Osteoblast (primary cell): ENCODE measurements at regions not wholly inside any gene's neighbourhood (a gene's known extent, or its start where the extent isn't known, plus 50 kb on each side); places are given as distances from the start of the nearest gene placed in this dataset.

Source experiments
- DNase-seq: peaks from one replicate; pipeline ENCODE4 v3.0.0; 2011; ENCODE audit warnings: low spot score, mixed read lengths; ENCODE audit not compliant: insufficient read length; ENCODE audit errors: missing footprints
- H2AFZ ChIP-seq: 2 replicates; pipeline ENCODE4 v1.6.0; 2011; ENCODE audit warnings: mild to moderate bottlenecking, low read length
- H3K27ac ChIP-seq: 2 replicates; pipeline ENCODE4 v1.5.1; 2011; ENCODE audit warnings: mild to moderate bottlenecking, low read depth, low read length, moderate library complexity
- H3K27me3 ChIP-seq: 2 replicates; pipeline ENCODE4 v1.6.0; 2012; ENCODE audit warnings: mild to moderate bottlenecking, control low read depth, inconsistent platforms, low read length, moderate library complexity; ENCODE audit not compliant: insufficient read depth
- H3K36me3 ChIP-seq: 2 replicates; pipeline ENCODE4 v1.5.1; 2011; ENCODE audit warnings: mild to moderate bottlenecking, low read length, control low read depth, moderate library complexity; ENCODE audit not compliant: insufficient read depth
- H3K4me1 ChIP-seq: 2 replicates; pipeline ENCODE4 v1.5.1; 2011; ENCODE audit warnings: mild to moderate bottlenecking, low read length, control low read depth, moderate library complexity; ENCODE audit not compliant: insufficient read depth
- H3K4me2 ChIP-seq: 2 replicates; pipeline ENCODE4 v1.6.0; 2011; ENCODE audit warnings: mild to moderate bottlenecking, low read length; ENCODE audit not compliant: insufficient read depth
- H3K4me3 ChIP-seq: fragments of 200-600 bp; sonication (generic); 3 replicates; pipeline ENCODE4 v1.5.1; 2012; ENCODE audit warnings: mild to moderate bottlenecking, low read length, inconsistent platforms; ENCODE audit not compliant: insufficient read depth
- H3K79me2 ChIP-seq: 2 replicates; pipeline ENCODE4 v1.6.0; 2012; ENCODE audit warnings: mild to moderate bottlenecking, low read length, control low read depth, inconsistent platforms; ENCODE audit not compliant: insufficient read depth
- H3K9me3 ChIP-seq: 2 replicates; pipeline ENCODE4 v1.5.1; 2011; ENCODE audit warnings: low read depth, low read length, control low read depth
- H4K20me1 ChIP-seq: 2 replicates; pipeline ENCODE4 v1.6.0; 2012; ENCODE audit warnings: mild to moderate bottlenecking, low read length, control low read depth; ENCODE audit not compliant: insufficient read depth
- TF ChIP-seq, protein P1 (sequence below): IDR thresholded peaks from 2 replicates; pipeline ENCODE4 v1.5.1; 2011; ENCODE audit warnings: mild to moderate bottlenecking, low read depth, low read length, moderate library complexity; ENCODE audit errors: extremely low read depth

- Histone ChIP-seq H3K4me2 (no peak overlapping the region), H2AFZ (no peak overlapping the region), H3K9me3 (no peaks in the 10 kb centered on the region), H3K4me3 (no peak overlapping the region), H3K4me1 (no peaks in the 10 kb centered on the region), H3K79me2 (no peaks in the 10 kb centered on the region), H3K36me3 (no peaks in the 10 kb centered on the region), H3K27me3 (no peaks in the 10 kb centered on the region), H3K27ac (no peak overlapping the region), H4K20me1 (no peaks in the 10 kb centered on the region)
- DNase-seq: peak; percentile 34
- TF ChIP-seq, protein P1, sequence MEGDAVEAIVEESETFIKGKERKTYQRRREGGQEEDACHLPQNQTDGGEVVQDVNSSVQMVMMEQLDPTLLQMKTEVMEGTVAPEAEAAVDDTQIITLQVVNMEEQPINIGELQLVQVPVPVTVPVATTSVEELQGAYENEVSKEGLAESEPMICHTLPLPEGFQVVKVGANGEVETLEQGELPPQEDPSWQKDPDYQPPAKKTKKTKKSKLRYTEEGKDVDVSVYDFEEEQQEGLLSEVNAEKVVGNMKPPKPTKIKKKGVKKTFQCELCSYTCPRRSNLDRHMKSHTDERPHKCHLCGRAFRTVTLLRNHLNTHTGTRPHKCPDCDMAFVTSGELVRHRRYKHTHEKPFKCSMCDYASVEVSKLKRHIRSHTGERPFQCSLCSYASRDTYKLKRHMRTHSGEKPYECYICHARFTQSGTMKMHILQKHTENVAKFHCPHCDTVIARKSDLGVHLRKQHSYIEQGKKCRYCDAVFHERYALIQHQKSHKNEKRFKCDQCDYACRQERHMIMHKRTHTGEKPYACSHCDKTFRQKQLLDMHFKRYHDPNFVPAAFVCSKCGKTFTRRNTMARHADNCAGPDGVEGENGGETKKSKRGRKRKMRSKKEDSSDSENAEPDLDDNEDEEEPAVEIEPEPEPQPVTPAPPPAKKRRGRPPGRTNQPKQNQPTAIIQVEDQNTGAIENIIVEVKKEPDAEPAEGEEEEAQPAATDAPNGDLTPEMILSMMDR: no peak
Measured at GRCh38 chr1:13968361-13968760, 268.4 kb downstream of the PRDM2 start.

DNA sequence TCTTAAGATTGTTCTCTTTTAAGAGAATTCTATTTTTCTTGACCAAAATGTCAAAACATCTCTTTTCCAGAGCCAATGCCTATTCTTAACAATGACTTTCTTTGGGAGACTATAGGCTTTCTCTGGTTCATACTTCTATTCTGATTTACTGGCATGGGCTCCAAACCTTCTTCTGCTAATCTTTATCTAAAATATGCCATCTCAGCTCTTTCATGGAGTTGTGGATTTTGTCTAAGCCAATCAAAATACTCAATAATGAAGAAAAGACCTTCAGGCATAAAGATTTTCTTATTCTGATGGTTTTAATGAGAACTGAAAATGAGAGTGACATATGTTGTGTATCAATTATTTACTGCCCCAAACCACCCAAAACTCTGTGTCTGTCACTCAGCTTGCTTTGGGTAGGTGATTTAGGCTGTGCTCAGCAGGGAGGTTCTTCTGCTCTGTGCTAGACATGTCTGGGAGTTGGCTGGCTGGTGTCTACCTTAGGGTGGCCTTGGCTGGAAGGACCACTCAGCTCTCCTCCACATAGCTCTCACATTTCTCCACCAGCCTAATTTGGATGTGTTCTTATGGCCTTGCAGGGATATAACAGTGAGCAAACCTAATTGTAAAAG lies 270.8 kb downstream of the PRDM2 start:
- Histone ChIP-seq H3K4me1 (no peaks in the 10 kb centered on the region), H3K4me2 (no peak overlapping the region), H2AFZ (no peak overlapping the region), H3K27ac (no peak overlapping the region), H3K4me3 (no peak overlapping the region), H3K27me3 (no peaks in the 10 kb centered on the region), H3K79me2 (no peaks in the 10 kb centered on the region), H4K20me1 (no peaks in the 10 kb centered on the region), H3K36me3 (no peaks in the 10 kb centered on the region), H3K9me3 (no peaks in the 10 kb centered on the region)
- TF ChIP-seq, protein P1: no peak
- DNase-seq: no peak

GRCh38 chr1:13976485-13976884 lies 276.5 kb downstream of the PRDM2 start:
- TF ChIP-seq, protein P1: no peak
- no peaks in the 10 kb centered on the region for H3K9me3 ChIP-seq
- H3K27me3 ChIP-seq: no peaks in the 10 kb centered on the region
- no peak overlapping the region for H3K4me2 ChIP-seq
- H2AFZ ChIP-seq: no peak overlapping the region
- H3K79me2 ChIP-seq: no peaks in the 10 kb centered on the region
- H3K27ac ChIP-seq: no peak overlapping the region
- no peaks in the 10 kb centered on the region for H3K4me1 ChIP-seq
- H3K36me3 ChIP-seq: no peaks in the 10 kb centered on the region
- no peak overlapping the region for H3K4me3 ChIP-seq
- H4K20me1 ChIP-seq: no peaks in the 10 kb centered on the region
- no peak for DNase-seq

- H2AFZ ChIP-seq: no peak overlapping the region
- no peak overlapping the region for H3K4me2 ChIP-seq
- H3K27ac ChIP-seq: no peak overlapping the region
- no peaks in the 10 kb centered on the region for H4K20me1 ChIP-seq
- H3K36me3 ChIP-seq: no peaks in the 10 kb centered on the region
- no peaks in the 10 kb centered on the region for H3K9me3 ChIP-seq
- no peaks in the 10 kb centered on the region for H3K4me1 ChIP-seq
- H3K27me3 ChIP-seq: no peaks in the 10 kb centered on the region
- DNase-seq: no peak
- TF ChIP-seq, protein P1: no peak
- no peak overlapping the region for H3K4me3 ChIP-seq
- H3K79me2 ChIP-seq: no peaks in the 10 kb centered on the region
Measured at GRCh38 chr1:13981142-13981541, 281.2 kb downstream of the PRDM2 start.
